ENCODE measurements at regions not wholly inside any gene's neighbourhood (a gene's known extent, or its start where the extent isn't known, plus 50 kb on each side); places are given as distances from the start of the nearest gene placed in this dataset.

- peaks cover 19% of the 10 kb centered on the region for H3K27me3 ChIP-seq (replicated peaks; ENCODE audit: insufficient read depth, low read depth, low read length, poor library complexity)
- intact Hi-C loops (cut with micrococcal nuclease; ENCODE audit: unreplicated experiment), result no loop called here
- no peaks in the 10 kb centered on the region for H3K4me1 ChIP-seq (ENCODE audit: insufficient read depth, low read length, poor library complexity, severe bottlenecking)
- TF ChIP-seq, protein P1, sequence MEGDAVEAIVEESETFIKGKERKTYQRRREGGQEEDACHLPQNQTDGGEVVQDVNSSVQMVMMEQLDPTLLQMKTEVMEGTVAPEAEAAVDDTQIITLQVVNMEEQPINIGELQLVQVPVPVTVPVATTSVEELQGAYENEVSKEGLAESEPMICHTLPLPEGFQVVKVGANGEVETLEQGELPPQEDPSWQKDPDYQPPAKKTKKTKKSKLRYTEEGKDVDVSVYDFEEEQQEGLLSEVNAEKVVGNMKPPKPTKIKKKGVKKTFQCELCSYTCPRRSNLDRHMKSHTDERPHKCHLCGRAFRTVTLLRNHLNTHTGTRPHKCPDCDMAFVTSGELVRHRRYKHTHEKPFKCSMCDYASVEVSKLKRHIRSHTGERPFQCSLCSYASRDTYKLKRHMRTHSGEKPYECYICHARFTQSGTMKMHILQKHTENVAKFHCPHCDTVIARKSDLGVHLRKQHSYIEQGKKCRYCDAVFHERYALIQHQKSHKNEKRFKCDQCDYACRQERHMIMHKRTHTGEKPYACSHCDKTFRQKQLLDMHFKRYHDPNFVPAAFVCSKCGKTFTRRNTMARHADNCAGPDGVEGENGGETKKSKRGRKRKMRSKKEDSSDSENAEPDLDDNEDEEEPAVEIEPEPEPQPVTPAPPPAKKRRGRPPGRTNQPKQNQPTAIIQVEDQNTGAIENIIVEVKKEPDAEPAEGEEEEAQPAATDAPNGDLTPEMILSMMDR (conservative IDR thresholded peaks at IDR 0.05; ENCODE audit: low read depth, low read length), result no peak
- TF ChIP-seq EZH2 (IDR thresholded peaks at IDR 0.05; ENCODE audit: borderline replicate concordance, low read depth, low read length, poor library complexity, severe bottlenecking), result no peak
- no peak overlapping the region for H3K4me3 ChIP-seq (ENCODE audit: low read depth, low read length, poor library complexity, severe bottlenecking)
- ChIA-PET CTCF (no interaction called here), POLR2A (ENCODE audit: low non-redundant PET) (no interaction called here)
- BruUV-seq (replicated peaks), result no TSS peak
- H3K36me3 ChIP-seq (ENCODE audit: insufficient read depth, low read length, poor library complexity, severe bottlenecking), result no peaks in the 10 kb centered on the region
- DNase-seq (ENCODE audit: low spot score), result no peak
- H3K27ac ChIP-seq (ENCODE audit: low read depth, low read length, poor library complexity, severe bottlenecking), result no peak overlapping the region
- H3K9me3 ChIP-seq (ENCODE audit: low read depth, low read length, poor library complexity, severe bottlenecking), result no peaks in the 10 kb centered on the region
Measured at GRCh38 chr13:111506621-111507020, 186.2 kb downstream of the TEX29 start.

- Histone ChIP-seq H3K4me1 (ENCODE audit: insufficient read depth, low read length, poor library complexity, severe bottlenecking) (no peaks in the 10 kb centered on the region), H3K4me3 (ENCODE audit: low read depth, low read length, poor library complexity, severe bottlenecking) (no peak overlapping the region), H3K9me3 (ENCODE audit: low read depth, low read length, poor library complexity, severe bottlenecking) (no peaks in the 10 kb centered on the region), H3K36me3 (ENCODE audit: insufficient read depth, low read length, poor library complexity, severe bottlenecking) (no peaks in the 10 kb centered on the region), H3K27me3 (replicated peaks; ENCODE audit: insufficient read depth, low read depth, low read length, poor library complexity) (peaks cover 19% of the 10 kb centered on the region), H3K27ac (ENCODE audit: low read depth, low read length, poor library complexity, severe bottlenecking) (no peak overlapping the region)
- POLR2A ChIA-PET (ENCODE audit: low non-redundant PET), result no interaction called here
- BruUV-seq (replicated peaks), result no TSS peak
- no peak for TF ChIP-seq EZH2 (IDR thresholded peaks at IDR 0.05; ENCODE audit: borderline replicate concordance, low read depth, low read length, poor library complexity, severe bottlenecking)
- TF ChIP-seq, protein P1 (conservative IDR thresholded peaks at IDR 0.05; ENCODE audit: low read depth, low read length), result no peak
- intact Hi-C loops (cut with micrococcal nuclease; ENCODE audit: unreplicated experiment), result no loop called here
- CTCF ChIA-PET, result no interaction called here
- DNase-seq (ENCODE audit: low spot score), result no peak
Measured at GRCh38 chr13:111508164-111508870, 187.9 kb downstream of the TEX29 start.

- no peak for TF ChIP-seq EZH2 (IDR thresholded peaks at IDR 0.05; ENCODE audit: borderline replicate concordance, low read depth, low read length, poor library complexity, severe bottlenecking)
- TF ChIP-seq, protein P1 (conservative IDR thresholded peaks at IDR 0.05; ENCODE audit: low read depth, low read length), result no peak
- intact Hi-C loops (cut with micrococcal nuclease; ENCODE audit: unreplicated experiment), result no loop called here
- ChIA-PET POLR2A (ENCODE audit: low non-redundant PET) (no interaction called here), CTCF (no interaction called here)
- H3K36me3 ChIP-seq (ENCODE audit: insufficient read depth, low read length, poor library complexity, severe bottlenecking), result no peaks in the 10 kb centered on the region
- H3K27ac ChIP-seq (ENCODE audit: low read depth, low read length, poor library complexity, severe bottlenecking), result no peak overlapping the region
- BruUV-seq (replicated peaks), result no TSS peak
- peaks cover 15% of the 10 kb centered on the region for H3K27me3 ChIP-seq (replicated peaks; ENCODE audit: insufficient read depth, low read depth, low read length, poor library complexity)
- no peaks in the 10 kb centered on the region for H3K9me3 ChIP-seq (ENCODE audit: low read depth, low read length, poor library complexity, severe bottlenecking)
- no peak overlapping the region for H3K4me3 ChIP-seq (ENCODE audit: low read depth, low read length, poor library complexity, severe bottlenecking)
- no peak for DNase-seq (ENCODE audit: low spot score)
- H3K4me1 ChIP-seq (ENCODE audit: insufficient read depth, low read length, poor library complexity, severe bottlenecking), result no peaks in the 10 kb centered on the region
Measured at GRCh38 chr13:111508902-111509509, 188.6 kb downstream of the TEX29 start.
